ENCODE measurements at regions not wholly inside any gene's neighbourhood (a gene's known extent, or its start where the extent isn't known, plus 50 kb on each side); places are given as distances from the start of the nearest gene placed in this dataset.

DNA sequence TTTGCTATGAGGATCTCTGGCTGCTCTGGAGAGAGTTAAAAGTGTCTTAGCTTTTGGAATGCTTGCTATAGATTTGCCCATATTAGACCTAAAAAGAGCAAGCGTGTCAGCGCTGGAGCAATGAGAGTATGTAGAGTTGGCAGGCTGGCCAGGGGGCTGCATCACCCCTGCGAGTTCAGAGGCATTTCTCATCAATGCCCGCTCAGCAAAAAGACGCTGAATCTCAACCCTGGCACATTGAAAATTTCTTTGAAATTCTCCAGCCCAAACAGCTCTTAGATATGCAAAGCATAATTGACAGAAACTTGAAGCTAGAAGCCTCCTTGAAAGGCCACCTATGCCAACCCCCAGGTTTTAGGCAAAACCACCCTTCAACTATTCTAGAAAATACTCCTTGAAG, 135.5 kb upstream of the F3 start:
- Histone ChIP-seq H3K27me3 (no peaks in the 10 kb centered on the region), H3K4me3 (no peak overlapping the region), H3K27ac (no peak overlapping the region), H3K36me3 (no peaks in the 10 kb centered on the region), H3K4me1 (no peaks in the 10 kb centered on the region), H3K9me3 (no peaks in the 10 kb centered on the region)
- intact Hi-C loops (cut with DNase I; ENCODE audit: low total_unique reads) (no loop called here), in situ Hi-C loops (cut with MboI; ENCODE audit: low sequenced_read_pairs in 4 of 4) (no loop called here)
- ATAC-seq (no peak), DNase-seq (no peak)
- TF ChIP-seq, protein P1, sequence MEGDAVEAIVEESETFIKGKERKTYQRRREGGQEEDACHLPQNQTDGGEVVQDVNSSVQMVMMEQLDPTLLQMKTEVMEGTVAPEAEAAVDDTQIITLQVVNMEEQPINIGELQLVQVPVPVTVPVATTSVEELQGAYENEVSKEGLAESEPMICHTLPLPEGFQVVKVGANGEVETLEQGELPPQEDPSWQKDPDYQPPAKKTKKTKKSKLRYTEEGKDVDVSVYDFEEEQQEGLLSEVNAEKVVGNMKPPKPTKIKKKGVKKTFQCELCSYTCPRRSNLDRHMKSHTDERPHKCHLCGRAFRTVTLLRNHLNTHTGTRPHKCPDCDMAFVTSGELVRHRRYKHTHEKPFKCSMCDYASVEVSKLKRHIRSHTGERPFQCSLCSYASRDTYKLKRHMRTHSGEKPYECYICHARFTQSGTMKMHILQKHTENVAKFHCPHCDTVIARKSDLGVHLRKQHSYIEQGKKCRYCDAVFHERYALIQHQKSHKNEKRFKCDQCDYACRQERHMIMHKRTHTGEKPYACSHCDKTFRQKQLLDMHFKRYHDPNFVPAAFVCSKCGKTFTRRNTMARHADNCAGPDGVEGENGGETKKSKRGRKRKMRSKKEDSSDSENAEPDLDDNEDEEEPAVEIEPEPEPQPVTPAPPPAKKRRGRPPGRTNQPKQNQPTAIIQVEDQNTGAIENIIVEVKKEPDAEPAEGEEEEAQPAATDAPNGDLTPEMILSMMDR (IDR thresholded peaks at IDR 0.05 in 4 of 5, conservative IDR thresholded peaks at IDR 0.05 in 1 of 5), result no peak
- TF ChIP-seq POLR2A (IDR thresholded peaks at IDR 0.05), result no peak

DNA sequence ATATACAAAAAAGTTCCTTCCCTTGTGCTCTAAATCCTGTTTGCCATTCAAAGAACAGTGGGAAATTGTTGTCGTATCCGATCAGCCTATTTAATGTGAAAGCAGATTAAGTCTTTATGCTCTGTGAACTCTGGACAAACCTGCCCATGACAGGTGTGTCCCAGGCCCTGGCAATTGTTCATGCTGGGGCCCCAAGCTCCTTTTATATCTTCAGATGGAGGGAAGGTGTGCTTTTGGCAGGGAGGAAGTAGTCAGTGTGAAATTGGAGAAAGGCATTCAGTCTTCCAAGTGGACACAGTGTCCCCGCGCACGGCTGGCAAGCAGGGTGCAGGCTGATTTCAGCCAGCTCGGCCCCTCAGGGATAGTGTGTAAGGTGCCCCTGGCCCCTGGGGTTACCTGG, 135.1 kb upstream of the F3 start:
- Histone ChIP-seq H3K27ac (no peak overlapping the region), H3K4me3 (no peak overlapping the region), H3K36me3 (no peaks in the 10 kb centered on the region), H3K9me3 (no peaks in the 10 kb centered on the region), H3K4me1 (no peaks in the 10 kb centered on the region), H3K27me3 (no peaks in the 10 kb centered on the region)
- intact Hi-C loops (cut with DNase I; ENCODE audit: low total_unique reads) (no loop called here), in situ Hi-C loops (cut with MboI; ENCODE audit: low sequenced_read_pairs in 4 of 4) (no loop called here)
- ATAC-seq, result no peak
- peak in 1 of 2 donors; percentile 18 for DNase-seq
- no peak for TF ChIP-seq POLR2A (IDR thresholded peaks at IDR 0.05)
- TF ChIP-seq, protein P1 (IDR thresholded peaks at IDR 0.05 in 4 of 5, conservative IDR thresholded peaks at IDR 0.05 in 1 of 5), result no peak

DNA sequence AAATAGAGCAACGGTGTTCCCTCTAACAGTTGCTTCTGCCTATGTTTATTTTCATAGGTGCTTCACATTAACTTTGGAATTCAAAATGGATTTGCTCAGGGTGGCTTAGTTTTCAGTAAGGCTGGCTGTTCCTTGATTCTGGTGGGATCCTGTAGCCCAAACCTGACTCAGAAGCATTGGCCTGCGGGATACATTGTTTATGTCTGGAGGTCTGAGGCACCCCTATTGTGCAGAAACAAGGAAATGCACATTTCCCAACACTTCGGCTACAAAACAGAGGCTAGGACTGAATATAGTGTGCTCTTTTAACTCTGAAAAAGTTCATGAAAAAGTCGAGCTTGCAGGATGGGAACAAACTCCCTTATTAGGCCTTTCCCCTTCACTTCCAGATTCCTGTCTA, 133.8 kb upstream of the F3 start:
- no peak for TF ChIP-seq POLR2A (IDR thresholded peaks at IDR 0.05)
- TF ChIP-seq, protein P1 (IDR thresholded peaks at IDR 0.05 in 4 of 5, conservative IDR thresholded peaks at IDR 0.05 in 1 of 5), result no peak
- DNase-seq, result no peak
- Histone ChIP-seq H3K4me3 (no peak overlapping the region), H3K27ac (no peak overlapping the region), H3K4me1 (no peaks in the 10 kb centered on the region), H3K9me3 (no peaks in the 10 kb centered on the region), H3K27me3 (no peaks in the 10 kb centered on the region), H3K36me3 (no peaks in the 10 kb centered on the region)
- in situ Hi-C loops (cut with MboI; ENCODE audit: low sequenced_read_pairs in 4 of 4), result no loop called here
- intact Hi-C loops (cut with DNase I; ENCODE audit: low total_unique reads), result no loop called here
- ATAC-seq, result no peak

DNA sequence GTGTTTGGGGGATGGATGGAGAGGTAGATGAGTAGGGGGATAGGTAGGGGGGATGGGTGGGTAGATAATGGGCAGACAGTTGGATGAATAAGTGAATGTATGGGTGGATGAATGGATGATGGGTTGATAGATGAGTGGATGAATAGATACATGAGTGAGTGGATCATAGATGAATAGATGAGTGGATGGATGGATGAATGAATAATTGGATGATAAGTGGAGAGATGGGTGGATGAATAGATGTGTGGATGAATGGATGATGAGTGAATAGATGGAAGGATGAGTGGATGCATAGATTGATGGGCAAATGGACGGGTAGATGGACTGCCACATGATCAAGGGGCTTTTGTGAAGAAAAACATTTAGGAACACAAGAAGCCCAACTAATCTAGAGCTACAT, 133.3 kb upstream of the F3 start:
- no peak for ATAC-seq
- H3K9me3 ChIP-seq, result no peaks in the 10 kb centered on the region
- H3K36me3 ChIP-seq, result no peaks in the 10 kb centered on the region
- in situ Hi-C loops (cut with MboI; ENCODE audit: low sequenced_read_pairs in 4 of 4), result no loop called here
- H3K4me3 ChIP-seq, result no peak overlapping the region
- H3K27ac ChIP-seq, result no peak overlapping the region
- TF ChIP-seq, protein P1 (IDR thresholded peaks at IDR 0.05 in 4 of 5, conservative IDR thresholded peaks at IDR 0.05 in 1 of 5), result no peak
- TF ChIP-seq POLR2A (IDR thresholded peaks at IDR 0.05), result no peak
- intact Hi-C loops (cut with DNase I; ENCODE audit: low total_unique reads), result no loop called here
- no peaks in the 10 kb centered on the region for H3K4me1 ChIP-seq
- H3K27me3 ChIP-seq, result no peaks in the 10 kb centered on the region
- no peak for DNase-seq

DNA sequence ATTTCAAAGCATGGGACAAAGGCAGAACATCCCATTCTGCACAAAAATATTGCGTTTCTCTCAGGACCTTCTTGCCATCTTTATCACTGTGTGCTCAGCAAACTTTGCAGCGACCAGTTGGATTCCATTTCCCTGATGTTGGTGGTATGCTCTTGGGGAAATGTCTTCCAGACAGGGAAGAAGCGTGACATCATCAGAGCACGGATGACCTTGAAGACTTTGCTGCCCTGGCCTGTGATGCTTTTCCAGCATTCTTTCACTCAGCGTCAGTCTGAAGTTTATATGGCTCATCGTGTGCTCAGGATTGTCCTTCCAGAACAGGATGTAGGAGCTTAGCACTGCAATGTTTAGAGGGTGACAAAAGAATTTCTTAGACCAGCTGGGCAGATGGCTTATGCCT, 131.4 kb upstream of the F3 start:
- TF ChIP-seq, protein P1 (IDR thresholded peaks at IDR 0.05 in 4 of 5, conservative IDR thresholded peaks at IDR 0.05 in 1 of 5), result no peak
- no peak for TF ChIP-seq POLR2A (IDR thresholded peaks at IDR 0.05)
- no peaks in the 10 kb centered on the region for H3K27me3 ChIP-seq
- H3K9me3 ChIP-seq, result no peaks in the 10 kb centered on the region
- ATAC-seq (no peak), DNase-seq (no peak)
- H3K4me3 ChIP-seq, result no peak overlapping the region
- H3K27ac ChIP-seq, result no peak overlapping the region
- intact Hi-C loops (cut with DNase I; ENCODE audit: low total_unique reads), result no loop called here
- no peaks in the 10 kb centered on the region for H3K4me1 ChIP-seq
- in situ Hi-C loops (cut with MboI; ENCODE audit: low sequenced_read_pairs in 4 of 4), result no loop called here
- no peaks in the 10 kb centered on the region for H3K36me3 ChIP-seq
